ENCODE measurements at regions not wholly inside any gene's neighbourhood (a gene's known extent, or its start where the extent isn't known, plus 50 kb on each side); places are given as distances from the start of the nearest gene placed in this dataset.

DNA sequence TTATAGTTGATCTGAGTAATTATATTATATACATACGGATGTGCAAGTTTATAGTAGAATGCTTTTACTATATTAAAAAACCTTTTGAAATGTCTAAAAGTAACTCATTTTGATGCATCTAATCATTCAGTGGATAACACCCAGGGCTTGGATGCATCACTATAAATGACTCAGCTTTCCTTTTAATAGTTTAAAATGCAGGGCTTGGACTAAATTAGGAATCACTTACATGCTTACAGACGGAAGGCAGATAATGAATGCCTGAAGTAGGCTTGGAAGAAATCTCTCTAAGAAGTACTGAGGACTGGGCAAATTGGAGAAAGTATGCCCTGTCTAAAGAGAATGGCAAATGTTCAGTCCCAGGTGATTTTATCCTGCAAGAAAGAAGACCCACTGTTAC lies 362.5 kb upstream of the CCNH start:
- ChIA-PET CTCF (no interaction called here), POLR2A (no interaction called here)
- H3K36me3 ChIP-seq (ENCODE audit: control insufficient read depth, insufficient read depth, low read length) = no peaks in the 10 kb centered on the region
- intact Hi-C loops (cut with micrococcal nuclease; ENCODE audit: unreplicated experiment) (no loop called here), in situ Hi-C loops (cut with HindIII; ENCODE audit: low pct_unique_long_range_greater_than_20kb, low sequenced_read_pairs) (no loop called here)
- H3K4me1 ChIP-seq (ENCODE audit: control insufficient read depth, insufficient read depth, low read length) = no peaks in the 10 kb centered on the region
- no peaks in the 10 kb centered on the region for H3K9me3 ChIP-seq (ENCODE audit: control insufficient read depth, insufficient read depth, low read depth, low read length)
- no TSS peak for BruUV-seq (replicated peaks)
- DNase-seq (ENCODE audit: low read depth, low spot score) (no peak), ATAC-seq (no peak)
- no peak overlapping the region for H3K4me3 ChIP-seq (ENCODE audit: low read depth in 2 of 2, low read length in 2 of 2)
- TF ChIP-seq CTCF (IDR thresholded peaks at IDR 0.05) (no peak), TCF7L2 (IDR thresholded peaks at IDR 0.05; ENCODE audit: low read depth, low read length) (no peak), SIN3A (IDR thresholded peaks at IDR 0.05; ENCODE audit: borderline replicate concordance, insufficient read depth, low read depth, low read length) (no peak), POLR2AphosphoS5 (IDR thresholded peaks at IDR 0.05; ENCODE audit: low read depth, low read length) (no peak)
- TF ChIP-seq, protein P1, sequence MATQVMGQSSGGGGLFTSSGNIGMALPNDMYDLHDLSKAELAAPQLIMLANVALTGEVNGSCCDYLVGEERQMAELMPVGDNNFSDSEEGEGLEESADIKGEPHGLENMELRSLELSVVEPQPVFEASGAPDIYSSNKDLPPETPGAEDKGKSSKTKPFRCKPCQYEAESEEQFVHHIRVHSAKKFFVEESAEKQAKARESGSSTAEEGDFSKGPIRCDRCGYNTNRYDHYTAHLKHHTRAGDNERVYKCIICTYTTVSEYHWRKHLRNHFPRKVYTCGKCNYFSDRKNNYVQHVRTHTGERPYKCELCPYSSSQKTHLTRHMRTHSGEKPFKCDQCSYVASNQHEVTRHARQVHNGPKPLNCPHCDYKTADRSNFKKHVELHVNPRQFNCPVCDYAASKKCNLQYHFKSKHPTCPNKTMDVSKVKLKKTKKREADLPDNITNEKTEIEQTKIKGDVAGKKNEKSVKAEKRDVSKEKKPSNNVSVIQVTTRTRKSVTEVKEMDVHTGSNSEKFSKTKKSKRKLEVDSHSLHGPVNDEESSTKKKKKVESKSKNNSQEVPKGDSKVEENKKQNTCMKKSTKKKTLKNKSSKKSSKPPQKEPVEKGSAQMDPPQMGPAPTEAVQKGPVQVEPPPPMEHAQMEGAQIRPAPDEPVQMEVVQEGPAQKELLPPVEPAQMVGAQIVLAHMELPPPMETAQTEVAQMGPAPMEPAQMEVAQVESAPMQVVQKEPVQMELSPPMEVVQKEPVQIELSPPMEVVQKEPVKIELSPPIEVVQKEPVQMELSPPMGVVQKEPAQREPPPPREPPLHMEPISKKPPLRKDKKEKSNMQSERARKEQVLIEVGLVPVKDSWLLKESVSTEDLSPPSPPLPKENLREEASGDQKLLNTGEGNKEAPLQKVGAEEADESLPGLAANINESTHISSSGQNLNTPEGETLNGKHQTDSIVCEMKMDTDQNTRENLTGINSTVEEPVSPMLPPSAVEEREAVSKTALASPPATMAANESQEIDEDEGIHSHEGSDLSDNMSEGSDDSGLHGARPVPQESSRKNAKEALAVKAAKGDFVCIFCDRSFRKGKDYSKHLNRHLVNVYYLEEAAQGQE (IDR thresholded peaks at IDR 0.05; ENCODE audit: insufficient read depth in 1 of 2, low read depth in 2 of 2, low read length in 1 of 2) = no peak
- H3K27ac ChIP-seq (ENCODE audit: low read length) = no peak overlapping the region
- 0 out of 2 replicates have a peak, but pooled peaks cover 3% of the 10 kb centered on the region for H3K27me3 ChIP-seq (ENCODE audit: control insufficient read depth, insufficient read depth, low read length)

DNA sequence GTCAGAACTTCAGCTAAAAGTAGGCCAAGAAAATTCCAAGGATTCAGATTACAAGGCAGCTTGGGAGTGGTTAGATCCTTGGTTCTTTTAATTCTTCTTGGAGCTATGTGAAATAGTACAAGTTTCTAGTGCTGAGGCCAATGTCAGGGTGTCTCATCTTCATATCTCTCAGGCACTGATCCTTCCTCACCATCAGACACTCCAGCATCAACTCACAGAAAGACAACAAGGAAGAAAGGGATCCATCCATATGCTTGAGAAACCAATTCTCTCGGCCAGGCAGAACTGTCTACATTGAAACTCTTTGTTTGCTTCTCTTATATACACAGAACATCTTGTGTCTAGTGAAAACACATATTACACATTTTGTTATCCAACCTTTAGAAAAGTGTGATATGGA lies 362.1 kb upstream of the CCNH start:
- POLR2A ChIA-PET = no interaction called here
- in situ Hi-C loops (cut with HindIII; ENCODE audit: low pct_unique_long_range_greater_than_20kb, low sequenced_read_pairs) = loop anchor here (25.0 kb wide), 1 partner anchor 912 kb away; no protein-coding TSS in a partner anchor

More for the DNA sequence above, 362.1 kb upstream of the CCNH start:
- no TSS peak for BruUV-seq (replicated peaks)
- Histone ChIP-seq H3K27me3 (ENCODE audit: control insufficient read depth, insufficient read depth, low read length) (0 out of 2 replicates have a peak, but pooled peaks cover 3% of the 10 kb centered on the region), H3K4me1 (ENCODE audit: control insufficient read depth, insufficient read depth, low read length) (no peaks in the 10 kb centered on the region), H3K4me3 (ENCODE audit: low read depth in 2 of 2, low read length in 2 of 2) (no peak overlapping the region), H3K27ac (ENCODE audit: low read length) (no peak overlapping the region), H3K36me3 (ENCODE audit: control insufficient read depth, insufficient read depth, low read length) (no peaks in the 10 kb centered on the region), H3K9me3 (ENCODE audit: control insufficient read depth, insufficient read depth, low read depth, low read length) (no peaks in the 10 kb centered on the region)
- no peak for DNase-seq (ENCODE audit: low read depth, low spot score)
- intact Hi-C loops (cut with micrococcal nuclease; ENCODE audit: unreplicated experiment) = no loop called here
- no peak for TF ChIP-seq TCF7L2 (IDR thresholded peaks at IDR 0.05; ENCODE audit: low read depth, low read length)
- TF ChIP-seq POLR2AphosphoS5 (IDR thresholded peaks at IDR 0.05; ENCODE audit: low read depth, low read length) = no peak
- TF ChIP-seq, protein P1 (IDR thresholded peaks at IDR 0.05; ENCODE audit: insufficient read depth in 1 of 2, low read depth in 2 of 2, low read length in 1 of 2) = no peak
- no peak for TF ChIP-seq CTCF (IDR thresholded peaks at IDR 0.05)
- no peak for TF ChIP-seq SIN3A (IDR thresholded peaks at IDR 0.05; ENCODE audit: borderline replicate concordance, insufficient read depth, low read depth, low read length)
- CTCF ChIA-PET = no interaction called here
- ATAC-seq = no peak

Measured in Panc1 (cell line).